HepG2 (cell line): ENCODE measurements at regions not wholly inside any gene's neighbourhood (a gene's known extent, or its start where the extent isn't known, plus 50 kb on each side); places are given as distances from the start of the nearest gene placed in this dataset.

Experiments used
- ATAC-seq: fragments of 200-7000 bp; cut with Tn5 transposase; 3 replicates; pipeline ENCODE4 v1.9.1; 2020; ENCODE audit warnings: mild to moderate bottlenecking, moderate library complexity
- BruUV-seq: library from RNA; stranded (reverse); fragments of 400-500 nt; replicated peaks from 2 replicates; lab custom pipeline; 2021; lab: Mats Ljungman, UMichigan
- CTCF ChIA-PET: fragments of 300-600 bp; formaldehyde crosslinking; extraction: SDS; loops from one replicate; lab custom pipeline; 2021; ENCODE audit warnings: low total read pairs, inconsistent platforms, low intra/inter-chr PET ratio; lab: Yijun Ruan, JAX
- POLR2A ChIA-PET: fragments of 350-600 bp; sonication (Branson Sonifier 250); formaldehyde crosslinking; loops from one replicate; lab custom pipeline; 2020; ENCODE audit warnings: antibody characterized with exemption, inconsistent platforms; lab: Yijun Ruan, JAX
- DNase-seq: peaks from one replicate; pipeline ENCODE4 v3.0.0-alpha.2; 2015; ENCODE audit warnings: low spot score
- FAIRE-seq: peaks from 3 replicates; lab custom pipeline; 2011; peaks lifted over from hg19 to GRCh38; lab: Jason Lieb, UNC
- H2AFZ ChIP-seq: one replicate; pipeline ENCODE4 v1.6.1; 2011; ENCODE audit warnings: low read length, inconsistent platforms
- H3K27ac ChIP-seq: fragments of 300-600 bp; 3 replicates; pipeline ENCODE4 v1.8.0; 2011; ENCODE audit warnings: mixed run types, mild to moderate bottlenecking, mixed read lengths, low read length, inconsistent platforms; ENCODE audit not compliant: insufficient read depth; ENCODE audit errors: extremely low read length
- H3K27me3 ChIP-seq, 2 experiments: fragments of 200-600 bp in 1 of 2; 2 replicates in 1 of 2; 3 replicates in 1 of 2; pipeline versions ENCODE4 v1.6.0 to v1.8.0; 2011; ENCODE audit warnings: low read length in 2 of 2, mild to moderate bottlenecking in 2 of 2, moderate library complexity in 2 of 2, inconsistent platforms in 1 of 2; ENCODE audit not compliant: insufficient read depth in 2 of 2, control insufficient read depth in 1 of 2
- H3K36me3 ChIP-seq, 2 experiments: fragments of 200-600 bp in 1 of 2; replicated peaks in 1 of 2; 2 replicates in 1 of 2; 3 replicates in 1 of 2; pipeline versions ENCODE4 v1.5.1 to v1.8.0; 2011; ENCODE audit warnings: low read length in 2 of 2, inconsistent platforms in 1 of 2; ENCODE audit not compliant: insufficient read depth in 2 of 2, control insufficient read depth in 1 of 2
- H3K4me1 ChIP-seq: 2 replicates; pipeline ENCODE4 v1.5.1; 2012; ENCODE audit warnings: low read length, inconsistent platforms; ENCODE audit not compliant: insufficient read depth
- H3K4me2 ChIP-seq: 2 replicates; pipeline ENCODE4 v1.6.0; 2011; ENCODE audit warnings: low read depth, low read length, inconsistent platforms
- H3K4me3 ChIP-seq, 3 experiments: fragments of 200-600 bp in 1 of 3; sonication (generic), shearing (Covaris generic) in 1 of 3; replicated peaks in 1 of 3; 2 replicates each; pipeline ENCODE4 v1.5.1; 2011 to 2016; ENCODE audit warnings: low read length in 3 of 3, inconsistent platforms in 2 of 3, low read depth in 2 of 3, mild to moderate bottlenecking in 2 of 3, control low read depth in 1 of 3, mixed read lengths in 1 of 3; ENCODE audit not compliant: insufficient read depth in 1 of 3
- H3K79me2 ChIP-seq: one replicate; pipeline ENCODE4 v1.6.1; 2011; ENCODE audit warnings: low read length, inconsistent platforms; ENCODE audit not compliant: insufficient read depth
- H3K9ac ChIP-seq: 2 replicates; pipeline ENCODE4 v1.6.0; 2011; ENCODE audit warnings: mild to moderate bottlenecking, low read depth, low read length, inconsistent platforms; ENCODE audit not compliant: insufficient read depth
- H3K9me3 ChIP-seq: 2 replicates; pipeline ENCODE4 v1.5.1; 2012; ENCODE audit warnings: mild to moderate bottlenecking, low read length
- H4K20me1 ChIP-seq: 2 replicates; pipeline ENCODE4 v1.6.0; 2011; ENCODE audit warnings: inconsistent platforms, mild to moderate bottlenecking, low read length, moderate library complexity; ENCODE audit not compliant: insufficient read depth
- AHR ChIP-seq: IDR thresholded peaks from 2 replicates; pipeline ENCODE4 v1.6.1; 2018; ENCODE audit warnings: missing genetic modification reagents, missing compliant biosample characterization
- EEA1 ChIP-seq: sonication (generic); formaldehyde crosslinking; IDR thresholded peaks from 2 replicates; pipeline ENCODE4 v1.5.1; 2020; ENCODE audit warnings: mild to moderate bottlenecking, missing genetic modification reagents, borderline replicate concordance
- FOSL2 ChIP-seq: sonication (generic); formaldehyde crosslinking; IDR thresholded peaks from 2 replicates; pipeline ENCODE4 v1.4.0; 2020; ENCODE audit warnings: missing genetic modification reagents
- FOXA1 ChIP-seq, 2 experiments: fragments of 450-650 bp in 1 of 2; sonication (generic) in 1 of 2; formaldehyde crosslinking in 1 of 2; IDR thresholded peaks; 2 replicates each; pipeline versions ENCODE4 v1.4.0 to v1.6.1; 2016 to 2020; ENCODE audit warnings: missing genetic modification reagents in 1 of 2
- FUBP1 ChIP-seq: sonication (generic); formaldehyde crosslinking; IDR thresholded peaks from 2 replicates; pipeline ENCODE4 v1.5.1; 2020; ENCODE audit warnings: missing genetic modification reagents, mild to moderate bottlenecking, borderline replicate concordance
- KLF13 ChIP-seq: sonication (generic); formaldehyde crosslinking; IDR thresholded peaks from 2 replicates; pipeline ENCODE4 v1.4.0; 2020; ENCODE audit warnings: mild to moderate bottlenecking, missing genetic modification reagents
- MIER3 ChIP-seq: IDR thresholded peaks from 2 replicates; pipeline ENCODE4 v1.6.1; 2016; ENCODE audit warnings: missing compliant biosample characterization, borderline replicate concordance
- SOX6 ChIP-seq, 2 experiments: fragments of 450-650 bp in 1 of 2; sonication (generic) in 1 of 2; formaldehyde crosslinking in 1 of 2; IDR thresholded peaks; 2 replicates each; pipeline versions ENCODE4 v1.4.0 to v1.6.1; 2017 to 2020; ENCODE audit warnings: antibody characterized with exemption in 1 of 2, mild to moderate bottlenecking in 1 of 2, missing genetic modification reagents in 1 of 2
- TOE1 ChIP-seq: sonication (generic); formaldehyde crosslinking; IDR thresholded peaks from 2 replicates; pipeline ENCODE4 v1.4.0; 2020; ENCODE audit warnings: mild to moderate bottlenecking, missing genetic modification reagents
- ZNF34 ChIP-seq: sonication (generic); formaldehyde crosslinking; IDR thresholded peaks from 2 replicates; pipeline ENCODE4 v1.4.0; 2020; ENCODE audit warnings: mild to moderate bottlenecking, missing genetic modification reagents, borderline replicate concordance
- ZNF558 ChIP-seq: sonication (generic); formaldehyde crosslinking; IDR thresholded peaks from 2 replicates; pipeline ENCODE4 v1.9.0; 2022; ENCODE audit warnings: mild to moderate bottlenecking, missing genetic modification reagents, borderline replicate concordance
- ZNF772 ChIP-seq: sonication (generic); formaldehyde crosslinking; IDR thresholded peaks from 2 replicates; pipeline ENCODE4 v1.5.0; 2020; ENCODE audit warnings: mild to moderate bottlenecking, missing genetic modification reagents
- ZNF83 ChIP-seq: sonication (generic); formaldehyde crosslinking; IDR thresholded peaks from 2 replicates; pipeline ENCODE4 v1.4.0; 2020; ENCODE audit warnings: missing genetic modification reagents, mild to moderate bottlenecking, borderline replicate concordance
- ZNF891 ChIP-seq: sonication (generic); formaldehyde crosslinking; IDR thresholded peaks from 2 replicates; pipeline ENCODE4 v1.5.0; 2020; ENCODE audit warnings: mild to moderate bottlenecking, missing genetic modification reagents
- WGBS: methylation state at CpG from one replicate; pipeline ENCODE4 v1.1.6; 2017; ENCODE audit warnings: low lambda C conversion rate; 5-methylcytosine and 5-hydroxymethylcytosine counted together
- in situ Hi-C: cut with HindIII; loops from 2 replicates; pipeline ENCODE4 v1.10.0; 2017; ENCODE audit warnings: low pct_unique_long_range_greater_than_20kb; ENCODE audit not compliant: extremely low pct_ligation_motif_present
- intact Hi-C: fragments of 100-400 bp; cut with micrococcal nuclease; formaldehyde crosslinking; loops from one replicate; pipeline ENCODE4 v1.10.0; 2022; ENCODE audit not compliant: unreplicated experiment
- TF ChIP-seq, protein P1 (sequence below): sonication (generic); formaldehyde crosslinking; IDR thresholded peaks from 2 replicates; pipeline ENCODE4 v1.5.0; 2020; ENCODE audit warnings: mild to moderate bottlenecking, low read depth, missing genetic modification reagents, borderline replicate concordance

GRCh38 chr20:55533632-55534031, 471.7 kb downstream of the CBLN4 start (continued):
- no peak for TF ChIP-seq FOSL2
- no peak for TF ChIP-seq SOX6 (IDR thresholded peaks at IDR 0.05)
- TF ChIP-seq SOX6 (CRISPR knock-in tag; IDR thresholded peaks at IDR 0.05): no peak
- no peak for TF ChIP-seq ZNF772
- no peak for TF ChIP-seq KLF13 (CRISPR knock-in tag)
- TF ChIP-seq EEA1 (CRISPR knock-in tag): no peak
- no peak for TF ChIP-seq ZNF558 (CRISPR knock-in tag)
- TF ChIP-seq AHR (CRISPR knock-in tag): no peak

GRCh38 chr20:55530763-55531162, 474.6 kb downstream of the CBLN4 start:
- Histone ChIP-seq H3K79me2 (no peaks in the 10 kb centered on the region), H3K4me3 (no peak overlapping the region), H3K4me1 (no peaks in the 10 kb centered on the region), H3K4me2 (no peak overlapping the region), H3K27ac (no peak overlapping the region), H3K9ac (no peak overlapping the region), H3K36me3 (no peaks in the 10 kb centered on the region), H2AFZ (no peak overlapping the region), H4K20me1 (no peaks in the 10 kb centered on the region), H3K9me3 (peaks cover 89% of the 10 kb centered on the region), H3K27me3 (no peaks in the 10 kb centered on the region)
- ATAC-seq (no peak), FAIRE-seq (no peak), DNase-seq (no peak)
- CTCF ChIA-PET: no interaction called here
- in situ Hi-C loops: no loop called here
- BruUV-seq: no TSS peak
- intact Hi-C loops: no loop called here
- 12% methylated on average over 3 of the region's 3 CpGs for WGBS
- TF ChIP-seq ZNF34 (CRISPR knock-in tag) (no peak), MIER3 (CRISPR knock-in tag) (no peak), FOXA1 (IDR thresholded peaks at IDR 0.05) (no peak), FOXA1 (CRISPR knock-in tag; IDR thresholded peaks at IDR 0.05) (no peak), ZNF891 (CRISPR knock-in tag) (no peak), TOE1 (CRISPR knock-in tag) (no peak), FUBP1 (no peak), ZNF83 (CRISPR knock-in tag) (no peak)
- TF ChIP-seq, protein P1, sequence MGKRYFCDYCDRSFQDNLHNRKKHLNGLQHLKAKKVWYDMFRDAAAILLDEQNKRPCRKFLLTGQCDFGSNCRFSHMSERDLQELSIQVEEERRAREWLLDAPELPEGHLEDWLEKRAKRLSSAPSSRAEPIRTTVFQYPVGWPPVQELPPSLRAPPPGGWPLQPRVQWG: no peak
- POLR2A ChIA-PET: no interaction called here
